Glutamatergic neuron (in vitro differentiated cells): ENCODE measurements at regions not wholly inside any gene's neighbourhood (a gene's known extent, or its start where the extent isn't known, plus 50 kb on each side); places are given as distances from the start of the nearest gene placed in this dataset.
A peak's percentile ranks its signal among the peaks of the same experiment; 100 is the strongest.

Source experiments
- DNase-seq: peaks from one replicate; pipeline ENCODE4 v3.0.0; 2022
- H3K27ac Mint-ChIP-seq: one replicate; pipeline ENCODE4 v1.8.0; 2020; ENCODE audit warnings: mild to moderate bottlenecking, mixed read lengths, inconsistent platforms; ENCODE audit not compliant: unreplicated experiment
- H3K27me3 Mint-ChIP-seq: one replicate; pipeline ENCODE4 v1.8.0; 2020; ENCODE audit warnings: mild to moderate bottlenecking, moderate library complexity, mixed read lengths, inconsistent platforms; ENCODE audit not compliant: unreplicated experiment
- H3K36me3 Mint-ChIP-seq: one replicate; pipeline ENCODE4 v1.8.0; 2020; ENCODE audit warnings: mild to moderate bottlenecking, mixed read lengths, inconsistent platforms; ENCODE audit not compliant: unreplicated experiment
- H3K4me1 Mint-ChIP-seq: one replicate; pipeline ENCODE4 v1.8.0; 2020; ENCODE audit warnings: mild to moderate bottlenecking, low read depth, mixed read lengths, inconsistent platforms; ENCODE audit not compliant: unreplicated experiment
- H3K4me3 Mint-ChIP-seq: one replicate; pipeline ENCODE4 v1.8.0; 2020; ENCODE audit warnings: mild to moderate bottlenecking, mixed read lengths, inconsistent platforms; ENCODE audit not compliant: unreplicated experiment
- H3K9me3 Mint-ChIP-seq: one replicate; pipeline ENCODE4 v1.8.0; 2020; ENCODE audit warnings: mild to moderate bottlenecking, moderate library complexity, mixed read lengths, inconsistent platforms; ENCODE audit not compliant: unreplicated experiment
- TF ChIP-seq, protein P1 (sequence below): fragments of 200-600 bp; sonication (generic); IDR thresholded peaks from one replicate; pipeline ENCODE4 v1.5.0; 2021; ENCODE audit not compliant: partially characterized antibody, unreplicated experiment

DNA sequence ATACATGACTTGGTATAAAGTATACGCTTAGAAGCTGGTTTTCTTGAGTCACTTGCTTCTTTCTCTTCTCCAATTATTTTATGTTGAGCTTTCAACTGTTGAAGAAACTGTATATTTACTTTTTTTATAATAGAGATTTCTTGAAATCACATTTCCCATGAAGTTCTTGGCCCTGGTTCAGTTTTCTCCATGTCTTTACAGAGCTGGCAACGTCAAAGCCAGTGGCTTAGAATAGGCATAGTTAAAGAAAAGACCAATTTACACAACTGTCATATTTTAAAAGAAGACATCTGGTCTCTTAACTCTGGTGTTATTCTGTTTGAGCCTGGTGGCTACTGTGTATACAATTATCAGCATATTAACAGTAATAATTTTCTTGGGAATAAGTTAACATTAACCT is 1249.3 kb downstream of the CDH12 start:
- Mint-ChIP-seq H3K36me3 (no peaks in the 10 kb centered on the region), H3K9me3 (no peaks in the 10 kb centered on the region), H3K4me1 (peaks cover 6% of the 10 kb centered on the region), H3K4me3 (no peak overlapping the region), H3K27me3 (no peaks in the 10 kb centered on the region), H3K27ac (no peak overlapping the region)
- no peak for DNase-seq
- TF ChIP-seq, protein P1, sequence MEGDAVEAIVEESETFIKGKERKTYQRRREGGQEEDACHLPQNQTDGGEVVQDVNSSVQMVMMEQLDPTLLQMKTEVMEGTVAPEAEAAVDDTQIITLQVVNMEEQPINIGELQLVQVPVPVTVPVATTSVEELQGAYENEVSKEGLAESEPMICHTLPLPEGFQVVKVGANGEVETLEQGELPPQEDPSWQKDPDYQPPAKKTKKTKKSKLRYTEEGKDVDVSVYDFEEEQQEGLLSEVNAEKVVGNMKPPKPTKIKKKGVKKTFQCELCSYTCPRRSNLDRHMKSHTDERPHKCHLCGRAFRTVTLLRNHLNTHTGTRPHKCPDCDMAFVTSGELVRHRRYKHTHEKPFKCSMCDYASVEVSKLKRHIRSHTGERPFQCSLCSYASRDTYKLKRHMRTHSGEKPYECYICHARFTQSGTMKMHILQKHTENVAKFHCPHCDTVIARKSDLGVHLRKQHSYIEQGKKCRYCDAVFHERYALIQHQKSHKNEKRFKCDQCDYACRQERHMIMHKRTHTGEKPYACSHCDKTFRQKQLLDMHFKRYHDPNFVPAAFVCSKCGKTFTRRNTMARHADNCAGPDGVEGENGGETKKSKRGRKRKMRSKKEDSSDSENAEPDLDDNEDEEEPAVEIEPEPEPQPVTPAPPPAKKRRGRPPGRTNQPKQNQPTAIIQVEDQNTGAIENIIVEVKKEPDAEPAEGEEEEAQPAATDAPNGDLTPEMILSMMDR = no peak

DNA sequence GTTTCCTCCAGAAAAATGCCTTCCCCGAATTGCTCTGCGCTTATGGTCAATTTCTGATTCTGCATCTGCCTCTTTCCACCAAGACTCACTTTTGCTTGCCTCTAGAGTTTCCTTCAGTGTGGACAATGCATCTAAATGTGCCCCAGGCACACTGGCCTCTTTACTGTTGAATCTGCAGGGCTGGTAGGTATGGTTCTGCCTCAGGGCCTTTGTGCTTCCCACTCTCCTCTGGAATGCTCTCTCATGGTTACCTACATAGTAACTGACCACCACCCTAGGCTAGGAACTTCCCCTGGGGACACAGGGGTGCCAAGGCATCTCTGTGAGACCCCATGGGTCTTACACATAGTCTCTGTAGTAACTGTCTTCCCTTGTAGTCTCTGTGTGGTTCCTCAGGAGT is 1258.6 kb downstream of the CDH12 start:
- peaks cover 6% of the 10 kb centered on the region for H3K36me3 Mint-ChIP-seq

DNA sequence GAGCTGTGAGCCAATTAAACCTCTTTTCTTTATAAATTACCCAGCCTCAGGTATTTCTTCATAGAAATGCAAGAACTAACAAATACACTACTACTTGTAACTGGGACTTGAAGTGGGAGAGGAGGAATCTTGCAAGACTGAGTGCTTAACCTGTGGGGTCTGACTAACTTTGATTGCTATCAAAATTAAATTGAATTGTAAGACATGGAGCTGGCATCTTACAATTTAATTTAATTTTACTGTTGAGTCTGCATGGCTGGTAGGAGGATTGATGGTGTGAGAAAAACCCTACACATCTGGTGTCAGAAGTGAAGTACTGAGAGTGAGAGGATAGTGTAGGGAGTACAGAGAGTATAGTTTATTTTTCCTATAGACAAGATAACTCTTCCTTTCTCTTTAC is 1259.9 kb downstream of the CDH12 start:
- H3K27me3 Mint-ChIP-seq = no peaks in the 10 kb centered on the region
- H3K27ac Mint-ChIP-seq = no peak overlapping the region
- DNase-seq = no peak
- no peaks in the 10 kb centered on the region for H3K4me1 Mint-ChIP-seq
- no peak overlapping the region for H3K4me3 Mint-ChIP-seq
- TF ChIP-seq, protein P1 = no peak
- no peaks in the 10 kb centered on the region for H3K9me3 Mint-ChIP-seq
- peaks cover 6% of the 10 kb centered on the region for H3K36me3 Mint-ChIP-seq

More for the DNA sequence above, 1258.6 kb downstream of the CDH12 start:
- Mint-ChIP-seq H3K27me3 (no peaks in the 10 kb centered on the region), H3K27ac (no peak overlapping the region), H3K4me3 (no peak overlapping the region), H3K9me3 (no peaks in the 10 kb centered on the region), H3K4me1 (no peaks in the 10 kb centered on the region)
- no peak for DNase-seq
- TF ChIP-seq, protein P1 = no peak

DNA sequence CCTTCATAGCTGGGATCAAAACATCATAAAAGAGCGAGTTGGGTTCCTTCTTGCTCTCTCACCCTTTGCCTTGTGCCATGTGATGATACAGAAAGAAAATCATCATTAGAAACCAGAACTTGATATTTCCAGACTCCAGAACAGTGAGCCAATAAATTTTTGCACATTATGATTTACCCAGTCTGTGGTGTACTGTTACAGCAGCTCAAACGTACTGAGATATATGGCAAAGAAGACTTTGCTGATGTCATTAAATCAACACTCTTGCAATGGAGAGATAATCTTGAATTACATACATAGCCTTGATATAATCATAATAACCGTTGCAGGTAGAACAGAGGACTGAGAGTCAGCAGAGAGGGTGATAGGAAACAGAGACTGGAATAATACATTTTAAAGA is 1271.6 kb downstream of the CDH12 start:
- H3K36me3 Mint-ChIP-seq = no peaks in the 10 kb centered on the region
- peaks cover 4% of the 10 kb centered on the region for H3K9me3 Mint-ChIP-seq
- TF ChIP-seq, protein P1 = no peak
- no peak for DNase-seq
- H3K4me3 Mint-ChIP-seq = no peak overlapping the region
- no peaks in the 10 kb centered on the region for H3K4me1 Mint-ChIP-seq
- H3K27ac Mint-ChIP-seq = no peak overlapping the region
- H3K27me3 Mint-ChIP-seq = no peaks in the 10 kb centered on the region

DNA sequence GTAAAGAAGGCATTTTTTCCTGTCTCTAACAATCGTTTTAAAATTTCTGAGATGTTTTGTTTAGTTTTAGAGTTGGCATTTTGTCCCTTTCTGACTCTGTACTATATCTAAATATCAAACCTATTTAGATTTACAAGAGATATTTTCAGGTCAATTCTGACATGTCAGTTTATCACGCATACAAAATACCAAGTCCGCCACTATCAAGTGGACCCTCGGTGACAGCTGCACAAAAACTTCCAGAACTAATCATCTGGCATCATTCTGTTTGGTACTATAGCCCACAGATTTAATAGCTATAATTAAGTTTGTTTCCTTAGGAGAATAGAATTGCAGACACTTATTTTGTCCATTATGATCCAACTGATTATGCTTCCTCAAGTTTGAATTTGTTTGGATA is 1278.2 kb downstream of the CDH12 start:
- H3K4me3 Mint-ChIP-seq = peak overlapping the region; percentile 28
- peaks cover 16% of the 10 kb centered on the region for H3K4me1 Mint-ChIP-seq
- peaks cover 4% of the 10 kb centered on the region for H3K9me3 Mint-ChIP-seq
- TF ChIP-seq, protein P1 = no peak
- H3K27me3 Mint-ChIP-seq = no peaks in the 10 kb centered on the region
- no peak for DNase-seq
- H3K27ac Mint-ChIP-seq = peak overlapping the region; percentile 30
- no peaks in the 10 kb centered on the region for H3K36me3 Mint-ChIP-seq
